Fibroblast of lung (primary cell): ENCODE measurements at regions not wholly inside any gene's neighbourhood (a gene's known extent, or its start where the extent isn't known, plus 50 kb on each side); places are given as distances from the start of the nearest gene placed in this dataset.

ENCODE experiments used
- DNase-seq, 2 donors: peaks; one replicate each; pipeline versions ENCODE4 v3.0.0 to v3.0.0-alpha.2; 2010; ENCODE audit warnings: low read depth in 2 of 2
- H2AFZ ChIP-seq: 2 replicates; pipeline ENCODE4 v1.5.1; 2012; ENCODE audit warnings: low read length, control low read depth, inconsistent platforms
- H3K27ac ChIP-seq: 2 replicates; pipeline ENCODE4 v1.5.1; 2011; ENCODE audit warnings: low read length, control low read depth; ENCODE audit not compliant: insufficient read depth
- H3K27me3 ChIP-seq: 2 replicates; pipeline ENCODE4 v1.5.1; 2011; ENCODE audit warnings: mild to moderate bottlenecking, low read length; ENCODE audit not compliant: control insufficient read depth, insufficient read depth
- H3K36me3 ChIP-seq: 2 replicates; pipeline ENCODE4 v1.5.1; 2011; ENCODE audit warnings: low read length; ENCODE audit not compliant: control insufficient read depth, insufficient read depth
- H3K4me1 ChIP-seq: 2 replicates; pipeline ENCODE4 v1.5.1; 2011; ENCODE audit warnings: low read length; ENCODE audit not compliant: control insufficient read depth, insufficient read depth; ENCODE audit errors: extremely low read depth
- H3K4me2 ChIP-seq: 2 replicates; pipeline ENCODE4 v1.5.1; 2011; ENCODE audit warnings: low read length, control low read depth; ENCODE audit not compliant: insufficient read depth; ENCODE audit errors: extremely low read depth
- H3K4me3 ChIP-seq, 4 experiments: fragments of 200-600 bp in 1 of 4; sonication (generic) in 1 of 4; replicated peaks in 1 of 4; 2 replicates each; pipeline ENCODE4 v1.5.1; 2011 to 2016; ENCODE audit warnings: low read length in 4 of 4, low read depth in 3 of 4, mild to moderate bottlenecking in 3 of 4, control low read depth in 2 of 4, inconsistent platforms in 1 of 4, mixed read lengths in 1 of 4; ENCODE audit not compliant: insufficient read depth in 1 of 4; ENCODE audit errors: control extremely low read depth in 1 of 4
- H3K79me2 ChIP-seq: 2 replicates; pipeline ENCODE4 v1.5.1; 2012; ENCODE audit warnings: mild to moderate bottlenecking, low read length, inconsistent platforms; ENCODE audit not compliant: control insufficient read depth, insufficient read depth
- H3K9ac ChIP-seq: 2 replicates; pipeline ENCODE4 v1.5.1; 2011; ENCODE audit warnings: mild to moderate bottlenecking, low read length, control low read depth; ENCODE audit not compliant: insufficient read depth
- H3K9me3 ChIP-seq: 2 replicates; pipeline ENCODE4 v1.5.1; 2012; ENCODE audit warnings: low read depth, low read length; ENCODE audit not compliant: control insufficient read depth, insufficient read depth
- H4K20me1 ChIP-seq: 2 replicates; pipeline ENCODE4 v1.5.1; 2011; ENCODE audit warnings: low read length; ENCODE audit not compliant: control insufficient read depth, insufficient read depth; ENCODE audit errors: extremely low read depth
- CTCF ChIP-seq, 2 donors: IDR thresholded peaks in 1 of 2; conservative IDR thresholded peaks in 1 of 2; 1 replicate in 1 of 2; 2 replicates in 1 of 2; pipeline ENCODE4 v1.5.1; 2011 to 2012; ENCODE audit warnings: low read length in 2 of 2, control low read depth in 1 of 2, inconsistent platforms in 1 of 2, low read depth in 1 of 2, mild to moderate bottlenecking in 1 of 2
- EZH2 ChIP-seq: IDR thresholded peaks from 2 replicates; pipeline ENCODE4 v1.5.1; 2012; ENCODE audit warnings: low read length, control low read depth, mild to moderate bottlenecking; ENCODE audit errors: missing control alignments

DNA sequence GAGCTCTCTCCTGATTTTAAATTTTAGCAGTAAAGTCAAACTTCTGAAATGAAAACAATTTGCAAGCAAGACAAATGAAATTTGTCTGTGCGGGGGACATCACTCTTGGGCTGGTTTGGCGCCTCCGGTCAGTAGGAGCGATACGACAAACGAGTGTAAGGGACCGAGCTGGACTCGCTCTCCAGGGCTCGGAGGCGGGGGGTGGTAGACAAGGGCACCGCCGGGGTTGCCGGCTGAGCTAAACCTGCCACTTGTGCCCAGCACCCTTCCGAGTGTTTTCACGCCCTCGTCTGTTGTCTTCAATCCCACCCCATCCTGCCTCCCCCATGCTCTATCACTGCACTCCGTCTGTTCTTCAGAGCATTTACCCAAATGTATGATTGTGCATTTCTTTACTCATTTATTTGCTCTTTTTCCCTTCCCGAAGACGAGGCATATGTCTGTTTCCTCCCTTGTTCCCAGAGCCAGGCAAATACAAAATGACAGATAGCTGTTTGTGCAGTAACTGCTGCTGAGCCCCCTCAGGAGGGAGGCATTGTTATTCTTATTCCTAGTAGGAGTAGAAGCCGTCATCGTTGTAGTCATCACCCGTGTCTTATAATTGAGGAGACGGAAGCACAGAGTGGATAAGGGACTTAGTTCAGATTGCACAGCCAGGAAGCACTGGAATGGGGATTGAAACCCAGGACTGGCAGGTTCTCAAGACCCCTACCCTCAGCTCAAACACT is 62.8 kb upstream of the APCDD1L start:
- no peaks in the 10 kb centered on the region for H3K79me2 ChIP-seq
- DNase-seq, result no peak
- H3K9ac ChIP-seq, result no peak overlapping the region
- H2AFZ ChIP-seq, result no peak overlapping the region
- no peak for TF ChIP-seq CTCF (conservative IDR thresholded peaks at IDR 0.05 in 1 of 2, IDR thresholded peaks at IDR 0.05 in 1 of 2; ENCODE audit: low read depth in 1 of 2, low read length in 2 of 2)
- TF ChIP-seq EZH2, result no peak
- H3K36me3 ChIP-seq, result no peaks in the 10 kb centered on the region
- no peaks in the 10 kb centered on the region for H3K9me3 ChIP-seq
- peaks cover 2% of the 10 kb centered on the region for H3K27me3 ChIP-seq
- H4K20me1 ChIP-seq, result no peaks in the 10 kb centered on the region
- H3K4me1 ChIP-seq, result no peaks in the 10 kb centered on the region
- H3K4me3 ChIP-seq, result no peak overlapping the region
- no peak overlapping the region for H3K27ac ChIP-seq
- H3K4me2 ChIP-seq, result no peak overlapping the region

GRCh38 chr20:58577139-58577806 is 62.1 kb upstream of the APCDD1L start:
- no peaks in the 10 kb centered on the region for H4K20me1 ChIP-seq
- no peaks in the 10 kb centered on the region for H3K4me1 ChIP-seq

DNA sequence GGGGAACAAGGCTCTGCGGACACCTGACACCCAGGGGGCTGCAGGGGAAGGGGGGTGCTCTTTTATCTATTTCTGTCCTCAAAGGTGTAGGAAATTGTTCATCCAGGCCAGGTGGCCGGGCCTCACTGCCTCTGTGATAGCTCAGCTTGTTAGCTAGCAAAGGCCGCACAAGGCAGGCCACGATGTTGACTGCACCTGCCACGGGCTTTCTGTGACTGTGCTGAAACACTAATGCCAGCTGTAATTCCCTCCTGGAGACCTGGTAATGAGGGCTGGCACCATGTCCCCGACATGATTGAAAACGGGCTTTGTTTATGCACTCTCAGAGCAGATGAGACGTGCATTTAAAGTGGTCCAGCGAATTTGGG is 61.4 kb upstream of the APCDD1L start:
- no peak overlapping the region for H3K4me3 ChIP-seq
- H3K4me2 ChIP-seq, result no peak overlapping the region
- no peak overlapping the region for H3K9ac ChIP-seq
- no peaks in the 10 kb centered on the region for H4K20me1 ChIP-seq
- TF ChIP-seq EZH2 (no peak), CTCF (conservative IDR thresholded peaks at IDR 0.05 in 1 of 2, IDR thresholded peaks at IDR 0.05 in 1 of 2; ENCODE audit: low read depth in 1 of 2, low read length in 2 of 2) (no peak)
- H2AFZ ChIP-seq, result no peak overlapping the region
- no peak for DNase-seq
- no peaks in the 10 kb centered on the region for H3K9me3 ChIP-seq
- peaks cover 2% of the 10 kb centered on the region for H3K27me3 ChIP-seq
- H3K79me2 ChIP-seq, result no peaks in the 10 kb centered on the region
- H3K36me3 ChIP-seq, result no peaks in the 10 kb centered on the region
- no peak overlapping the region for H3K27ac ChIP-seq
- no peaks in the 10 kb centered on the region for H3K4me1 ChIP-seq

More at GRCh38 chr20:58577139-58577806, 62.1 kb upstream of the APCDD1L start:
- Histone ChIP-seq H3K9me3 (no peaks in the 10 kb centered on the region), H3K4me2 (no peak overlapping the region), H3K79me2 (no peaks in the 10 kb centered on the region), H3K27me3 (peaks cover 2% of the 10 kb centered on the region), H2AFZ (no peak overlapping the region), H3K9ac (no peak overlapping the region), H3K27ac (no peak overlapping the region), H3K36me3 (no peaks in the 10 kb centered on the region), H3K4me3 (no peak overlapping the region)
- TF ChIP-seq CTCF (conservative IDR thresholded peaks at IDR 0.05 in 1 of 2, IDR thresholded peaks at IDR 0.05 in 1 of 2; ENCODE audit: low read depth in 1 of 2, low read length in 2 of 2), result no peak
- TF ChIP-seq EZH2, result no peak
- no peak for DNase-seq
